HUES6 (cell line): ENCODE measurements at regions not wholly inside any gene's neighbourhood (a gene's known extent, or its start where the extent isn't known, plus 50 kb on each side); places are given as distances from the start of the nearest gene placed in this dataset.

Source experiments
- H3K27ac ChIP-seq: 2 replicates; pipeline ENCODE4 v1.7.0; 2013; ENCODE audit warnings: low read depth, mild to moderate bottlenecking, low read length, inconsistent platforms
- H3K27me3 ChIP-seq: 2 replicates; pipeline ENCODE4 v1.6.1; 2013; ENCODE audit warnings: low read length; ENCODE audit not compliant: control insufficient read depth, insufficient read depth
- H3K36me3 ChIP-seq: 2 replicates; pipeline ENCODE4 v1.6.1; 2013; ENCODE audit warnings: low read length; ENCODE audit not compliant: control insufficient read depth, insufficient read depth
- H3K4me1 ChIP-seq: 2 replicates; pipeline ENCODE4 v1.6.1; 2013; ENCODE audit warnings: low read length; ENCODE audit not compliant: control insufficient read depth, insufficient read depth
- H3K4me3 ChIP-seq: 2 replicates; pipeline ENCODE4 v1.5.1; 2013; ENCODE audit warnings: low read depth, low read length
- H3K9ac ChIP-seq: one replicate; pipeline ENCODE4 v1.6.1; 2013; ENCODE audit warnings: mild to moderate bottlenecking, low read length
- H3K9me3 ChIP-seq: 2 replicates; pipeline ENCODE4 v1.6.1; 2013; ENCODE audit warnings: low read depth, low read length; ENCODE audit not compliant: control insufficient read depth, insufficient read depth

DNA sequence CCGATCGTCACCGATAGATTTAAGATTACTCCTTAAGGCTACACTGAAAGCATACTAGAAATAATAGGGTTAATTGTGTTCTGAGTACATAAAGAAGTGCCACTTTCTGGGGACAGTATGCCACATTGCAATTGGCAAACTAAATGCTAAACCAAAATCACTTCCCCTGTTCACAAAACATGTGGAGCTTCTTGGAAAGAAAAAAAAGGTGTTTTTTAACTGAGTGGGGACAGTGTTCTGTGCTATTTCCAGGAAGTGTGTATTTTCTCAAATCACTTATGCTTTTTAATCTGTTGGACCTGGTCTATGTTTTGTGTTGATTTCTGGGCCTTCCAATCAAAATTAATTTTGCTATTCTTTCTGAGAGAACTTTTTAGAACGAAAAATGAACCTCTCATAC is 149.3 kb upstream of the MPDZ start:
- Histone ChIP-seq H3K4me1 (peaks cover 40% of the 10 kb centered on the region), H3K9ac (no peak overlapping the region), H3K9me3 (no peaks in the 10 kb centered on the region), H3K27ac (no peak overlapping the region), H3K36me3 (no peaks in the 10 kb centered on the region), H3K27me3 (no peaks in the 10 kb centered on the region), H3K4me3 (no peak overlapping the region)

DNA sequence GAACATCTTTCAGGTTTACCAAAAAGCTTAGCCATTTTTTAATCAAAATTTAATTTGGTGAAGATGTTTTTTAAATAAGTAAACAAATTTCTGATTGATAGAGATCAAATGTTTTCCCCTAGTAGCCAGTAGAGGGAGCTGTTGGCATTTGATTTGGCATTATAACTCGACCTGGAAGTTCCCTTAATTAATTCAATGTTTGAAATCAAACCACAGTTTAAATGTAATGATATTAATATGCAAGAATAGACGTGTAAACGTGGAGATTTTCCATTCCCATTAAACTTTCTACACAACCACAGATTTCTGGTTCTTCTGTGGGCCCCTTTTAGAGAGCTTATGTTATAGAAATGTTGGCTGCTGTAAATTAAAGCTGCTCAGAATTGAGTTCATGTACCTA is 148.1 kb upstream of the MPDZ start:
- peaks cover 40% of the 10 kb centered on the region for H3K4me1 ChIP-seq
- H3K27me3 ChIP-seq: no peaks in the 10 kb centered on the region
- H3K9me3 ChIP-seq: no peaks in the 10 kb centered on the region
- H3K9ac ChIP-seq: no peak overlapping the region
- no peaks in the 10 kb centered on the region for H3K36me3 ChIP-seq
- H3K27ac ChIP-seq: no peak overlapping the region
- H3K4me3 ChIP-seq: no peak overlapping the region

DNA sequence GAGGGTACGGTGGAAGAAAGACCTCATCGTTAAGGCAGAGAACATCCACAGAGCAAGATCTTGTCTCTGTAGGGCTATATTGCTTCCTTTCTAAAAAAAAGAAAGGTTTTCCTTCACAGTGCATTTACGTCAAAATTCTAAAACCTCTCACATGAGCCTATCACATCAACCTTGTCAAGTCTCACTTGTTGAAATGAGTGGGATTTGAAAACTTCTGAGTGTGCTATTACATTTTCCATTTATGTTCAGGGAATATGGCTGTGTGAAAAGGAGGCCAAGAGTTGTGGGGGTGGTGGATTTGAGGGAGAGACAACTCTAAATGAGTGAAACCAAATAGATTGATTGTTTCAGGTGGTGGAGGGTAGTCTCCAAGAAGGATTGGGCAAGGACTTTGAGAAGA is 147.1 kb upstream of the MPDZ start:
- peaks cover 33% of the 10 kb centered on the region for H3K4me1 ChIP-seq
- H3K9ac ChIP-seq: no peak overlapping the region
- no peaks in the 10 kb centered on the region for H3K27me3 ChIP-seq
- no peak overlapping the region for H3K4me3 ChIP-seq
- no peak overlapping the region for H3K27ac ChIP-seq
- no peaks in the 10 kb centered on the region for H3K9me3 ChIP-seq
- no peaks in the 10 kb centered on the region for H3K36me3 ChIP-seq

DNA sequence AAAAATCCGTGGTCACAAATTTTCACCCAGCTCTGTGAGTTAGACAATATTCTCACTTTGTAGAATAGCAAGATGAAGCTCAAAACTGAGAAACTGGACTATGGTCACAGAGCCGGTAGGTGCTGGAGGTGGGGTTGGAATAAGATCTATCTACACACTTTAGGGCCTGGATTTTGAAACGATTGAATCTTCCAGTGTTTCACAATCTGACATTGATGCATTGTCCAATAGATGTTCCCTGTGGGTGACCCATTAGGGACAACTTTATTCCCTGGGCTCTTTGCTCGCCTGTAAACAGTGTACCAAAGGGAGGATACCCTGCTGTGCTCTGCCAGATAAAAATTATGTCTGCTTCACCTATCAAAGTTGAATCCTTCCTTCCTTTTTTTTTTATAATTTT is 145.4 kb upstream of the MPDZ start:
- Histone ChIP-seq H3K4me1 (peaks cover 18% of the 10 kb centered on the region; the same call in 1 of the 2 replicates), H3K27me3 (no peaks in the 10 kb centered on the region), H3K9me3 (no peaks in the 10 kb centered on the region), H3K9ac (no peak overlapping the region), H3K36me3 (no peaks in the 10 kb centered on the region), H3K27ac (no peak overlapping the region), H3K4me3 (no peak overlapping the region)

DNA sequence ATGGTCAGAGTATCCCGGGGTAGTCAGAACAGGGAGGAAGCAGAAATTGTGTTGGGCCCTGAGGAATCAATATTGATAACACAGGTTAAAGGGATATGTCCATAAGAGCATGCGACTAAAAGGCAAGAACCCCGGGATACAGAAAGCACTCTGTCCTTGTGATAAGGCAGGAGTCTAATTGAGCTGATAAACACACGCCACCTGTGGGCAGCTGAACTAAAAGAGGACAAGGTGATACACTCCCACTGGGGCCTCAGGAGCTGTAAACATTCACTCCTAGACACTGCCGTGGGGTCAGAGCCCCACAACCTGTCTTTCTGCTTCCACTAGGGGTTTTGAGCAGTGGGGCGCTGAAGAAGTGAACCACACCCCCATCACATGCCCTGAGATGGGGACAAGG is 144.7 kb upstream of the MPDZ start:
- H3K27me3 ChIP-seq: no peaks in the 10 kb centered on the region
- H3K9ac ChIP-seq: no peak overlapping the region
- no peak overlapping the region for H3K4me3 ChIP-seq
- peaks cover 11% of the 10 kb centered on the region; the same call in 1 of the 2 replicates for H3K4me1 ChIP-seq
- no peaks in the 10 kb centered on the region for H3K9me3 ChIP-seq
- H3K27ac ChIP-seq: no peak overlapping the region
- H3K36me3 ChIP-seq: no peaks in the 10 kb centered on the region

DNA sequence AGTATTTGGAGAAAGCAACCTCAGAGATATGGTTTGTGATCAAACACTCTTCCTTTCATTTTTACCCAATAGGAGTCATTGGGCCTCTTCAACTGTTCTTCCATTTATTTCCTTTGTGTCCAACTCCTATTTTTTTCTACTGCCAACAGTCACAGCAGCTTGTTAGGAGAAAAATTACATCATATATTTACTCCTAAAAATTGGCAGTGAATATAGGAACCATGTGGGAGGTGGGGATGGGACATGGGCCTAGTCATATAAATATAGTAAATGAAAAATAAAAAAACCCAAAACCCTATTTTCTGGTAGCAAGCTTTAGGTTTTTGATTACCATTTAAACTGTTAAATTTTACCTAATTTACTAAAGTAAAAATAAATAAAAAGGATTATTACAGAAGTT is 134.9 kb upstream of the MPDZ start:
- H3K4me1 ChIP-seq: no peaks in the 10 kb centered on the region
- no peaks in the 10 kb centered on the region for H3K27me3 ChIP-seq
- H3K9ac ChIP-seq: no peak overlapping the region
- H3K27ac ChIP-seq: no peak overlapping the region
- H3K9me3 ChIP-seq: no peaks in the 10 kb centered on the region
- H3K4me3 ChIP-seq: no peak overlapping the region
- H3K36me3 ChIP-seq: no peaks in the 10 kb centered on the region

DNA sequence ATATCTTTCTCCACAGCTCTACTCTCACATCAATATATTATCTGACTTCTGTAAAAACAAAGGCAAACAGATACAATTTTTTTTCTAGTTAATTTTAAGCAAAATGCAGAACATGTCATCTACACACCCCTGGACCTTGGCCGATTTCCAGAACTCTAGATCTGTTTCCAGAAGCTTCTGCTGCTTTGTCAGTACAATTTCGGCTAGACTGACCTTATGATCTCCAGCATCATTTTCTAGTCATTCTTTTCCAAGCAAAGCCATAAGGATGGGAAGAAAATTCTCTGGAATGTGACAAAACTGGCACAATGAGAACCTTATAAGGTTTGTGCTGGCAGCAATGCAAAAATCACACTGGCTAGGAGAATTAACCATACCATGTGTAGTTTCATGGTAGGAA is 132.8 kb upstream of the MPDZ start:
- Histone ChIP-seq H3K27ac (no peak overlapping the region), H3K4me3 (no peak overlapping the region), H3K4me1 (no peaks in the 10 kb centered on the region), H3K36me3 (no peaks in the 10 kb centered on the region), H3K27me3 (no peaks in the 10 kb centered on the region), H3K9me3 (no peaks in the 10 kb centered on the region), H3K9ac (no peak overlapping the region)

DNA sequence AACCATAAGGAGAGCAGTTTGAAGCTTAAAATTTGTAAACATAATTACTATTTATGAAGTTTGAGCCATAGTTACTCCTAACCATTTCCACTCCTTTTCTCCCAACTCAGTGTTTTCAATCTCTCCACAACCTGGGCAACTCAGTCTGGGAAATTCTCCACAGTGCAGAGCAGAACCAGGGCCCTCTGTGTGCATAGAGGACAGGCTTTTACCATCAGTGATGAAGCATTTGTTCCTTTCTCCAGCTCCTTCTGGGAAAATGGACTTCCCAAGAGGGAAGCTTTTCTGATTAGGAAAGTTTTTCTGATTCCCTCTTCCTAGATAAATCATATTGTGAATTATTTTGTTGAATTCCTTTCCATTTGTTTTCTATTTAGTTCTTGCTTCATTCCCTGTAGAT is 132.3 kb upstream of the MPDZ start:
- H3K27ac ChIP-seq: no peak overlapping the region
- no peak overlapping the region for H3K9ac ChIP-seq
- no peaks in the 10 kb centered on the region for H3K27me3 ChIP-seq
- no peaks in the 10 kb centered on the region for H3K4me1 ChIP-seq
- no peaks in the 10 kb centered on the region for H3K9me3 ChIP-seq
- no peak overlapping the region for H3K4me3 ChIP-seq
- H3K36me3 ChIP-seq: no peaks in the 10 kb centered on the region

DNA sequence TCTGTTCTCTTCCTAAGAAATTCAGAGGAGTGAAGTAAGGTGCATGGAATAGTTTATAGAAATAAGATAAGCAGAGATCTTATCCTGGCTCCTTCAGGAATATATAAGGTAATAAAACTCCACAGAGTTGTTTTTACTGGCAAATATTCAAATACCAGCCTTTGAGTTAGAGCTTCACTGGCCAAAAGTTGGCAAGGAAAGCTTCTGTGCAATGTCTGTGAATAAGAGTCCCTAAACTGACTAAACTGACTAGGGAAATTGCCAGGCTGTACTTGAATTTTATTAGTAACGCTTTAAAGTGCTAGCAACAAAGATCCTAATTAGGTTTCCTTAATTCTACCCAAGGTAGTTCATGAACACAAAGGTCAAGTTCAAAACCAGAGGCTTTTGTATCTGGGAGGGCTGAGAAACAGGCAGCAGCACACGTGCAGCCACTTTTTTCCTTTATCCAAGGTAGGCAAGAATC is 131.1 kb upstream of the MPDZ start:
- Histone ChIP-seq H3K36me3 (no peaks in the 10 kb centered on the region), H3K27ac (no peak overlapping the region), H3K9me3 (no peaks in the 10 kb centered on the region), H3K9ac (no peak overlapping the region), H3K4me3 (no peak overlapping the region), H3K4me1 (no peaks in the 10 kb centered on the region), H3K27me3 (no peaks in the 10 kb centered on the region)

DNA sequence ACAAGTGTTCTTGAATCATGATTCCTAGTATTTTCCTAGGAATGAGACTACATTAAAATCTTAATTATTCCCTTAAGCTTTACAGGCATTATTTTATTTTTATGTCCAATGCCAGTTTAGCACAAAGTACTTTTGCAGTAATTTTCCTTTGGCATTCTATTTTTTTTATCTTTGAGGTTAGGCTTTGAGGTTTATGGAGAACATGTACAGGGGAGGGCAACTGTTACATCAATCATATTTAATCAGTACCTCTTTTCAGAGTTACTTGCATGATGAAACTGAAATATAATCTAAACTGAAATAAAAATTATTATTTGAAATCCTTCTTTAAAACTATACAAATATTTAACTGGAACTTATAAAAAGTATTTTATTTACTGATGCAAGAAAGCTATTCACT is 118.2 kb upstream of the MPDZ start:
- Histone ChIP-seq H3K27me3 (no peaks in the 10 kb centered on the region), H3K4me1 (no peaks in the 10 kb centered on the region), H3K9me3 (no peaks in the 10 kb centered on the region), H3K36me3 (no peaks in the 10 kb centered on the region), H3K4me3 (no peak overlapping the region), H3K9ac (no peak overlapping the region), H3K27ac (no peak overlapping the region)

DNA sequence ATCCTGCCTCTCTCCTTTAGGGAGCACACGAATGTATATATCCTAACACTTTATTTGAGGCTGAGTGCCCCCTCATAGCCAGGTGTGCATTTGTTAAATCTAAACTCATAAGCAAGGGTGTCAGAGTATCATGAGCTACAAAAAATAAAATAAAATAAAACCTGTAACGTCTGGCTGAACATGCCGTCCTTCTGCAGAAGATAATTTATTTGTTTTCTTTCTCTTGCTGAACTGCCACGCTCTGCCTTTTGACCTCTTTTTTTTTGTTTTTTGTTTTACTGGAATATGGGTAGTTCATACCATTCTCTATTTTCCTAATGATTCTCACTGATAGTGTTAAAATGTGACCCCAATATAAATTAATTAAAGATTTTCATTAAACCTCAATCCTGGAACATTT is 117.7 kb upstream of the MPDZ start:
- H3K9ac ChIP-seq: no peak overlapping the region
- H3K4me1 ChIP-seq: no peaks in the 10 kb centered on the region
- H3K27me3 ChIP-seq: no peaks in the 10 kb centered on the region
- H3K4me3 ChIP-seq: no peak overlapping the region
- no peaks in the 10 kb centered on the region for H3K9me3 ChIP-seq
- H3K36me3 ChIP-seq: no peaks in the 10 kb centered on the region
- no peak overlapping the region for H3K27ac ChIP-seq

DNA sequence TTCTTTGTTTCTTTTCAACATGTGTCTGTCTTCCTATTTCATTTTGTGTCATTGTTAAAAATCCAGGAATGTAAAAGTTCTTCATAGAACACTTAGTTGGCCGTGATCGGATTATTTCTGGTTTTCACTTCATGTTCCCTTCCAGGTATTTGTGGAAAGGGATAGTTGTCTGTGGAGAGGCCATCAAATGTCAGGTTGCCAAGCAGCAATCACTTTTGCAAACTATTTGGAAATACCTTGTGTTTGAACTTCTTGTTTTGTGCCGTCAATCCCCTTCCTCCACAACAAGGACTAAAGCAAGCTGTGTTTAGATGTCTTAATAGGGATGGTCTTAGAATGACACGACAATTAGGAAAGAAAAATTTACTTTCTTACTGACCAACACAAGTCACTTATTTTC is 116.9 kb upstream of the MPDZ start:
- H3K4me3 ChIP-seq: no peak overlapping the region
- no peaks in the 10 kb centered on the region for H3K36me3 ChIP-seq
- no peaks in the 10 kb centered on the region for H3K4me1 ChIP-seq
- H3K9ac ChIP-seq: no peak overlapping the region
- no peaks in the 10 kb centered on the region for H3K27me3 ChIP-seq
- H3K27ac ChIP-seq: no peak overlapping the region
- H3K9me3 ChIP-seq: no peaks in the 10 kb centered on the region
